ENCODE measurements at regions not wholly inside any gene's neighbourhood (a gene's known extent, or its start where the extent isn't known, plus 50 kb on each side); places are given as distances from the start of the nearest gene placed in this dataset.
A peak's percentile ranks its signal among the peaks of the same experiment; 100 is the strongest.

GRCh38 chr2:60678551-60678950, 77.5 kb upstream of the PAPOLG start:
- DNase-seq (ENCODE audit: low spot score in 2 of 2), result peak in 1 of 2 donors; percentile 58
- 88% methylated on average over 7 of the region's 7 CpGs for WGBS
- H3K27ac ChIP-seq, result no peak overlapping the region

GRCh38 chr2:60679036-60679780, 76.9 kb upstream of the PAPOLG start:
- Histone ChIP-seq H3K27me3 (peaks cover 11% of the 10 kb centered on the region), H3K9me3 (no peaks in the 10 kb centered on the region), H3K4me1 (peaks cover 16% of the 10 kb centered on the region), H3K4me3 (no peak overlapping the region), H3K27ac (no peak overlapping the region), H3K36me3 (no peaks in the 10 kb centered on the region)
- DNase-seq (ENCODE audit: low spot score in 2 of 2), result no peak
- 51% methylated on average over 9 of the region's 9 CpGs for WGBS
- TF ChIP-seq POLR2AphosphoS5 (IDR thresholded peaks at IDR 0.05), result no peak
- no peak for TF ChIP-seq EP300 (IDR thresholded peaks at IDR 0.05)
- TF ChIP-seq POLR2A (IDR thresholded peaks at IDR 0.05), result no peak
- no peak for TF ChIP-seq CTCF (IDR thresholded peaks at IDR 0.05)

More at GRCh38 chr2:60678551-60678950, 77.5 kb upstream of the PAPOLG start:
- Histone ChIP-seq H3K36me3 (no peaks in the 10 kb centered on the region), H3K4me3 (no peak overlapping the region), H3K27me3 (peaks cover 11% of the 10 kb centered on the region), H3K9me3 (no peaks in the 10 kb centered on the region), H3K4me1 (peaks cover 16% of the 10 kb centered on the region)
- TF ChIP-seq EP300 (IDR thresholded peaks at IDR 0.05) (no peak), POLR2AphosphoS5 (IDR thresholded peaks at IDR 0.05) (no peak), POLR2A (IDR thresholded peaks at IDR 0.05) (no peak)

- DNase-seq (ENCODE audit: low spot score in 2 of 2), result no peak
- Histone ChIP-seq H3K9me3 (no peaks in the 10 kb centered on the region), H3K36me3 (no peaks in the 10 kb centered on the region), H3K4me3 (no peak overlapping the region), H3K4me1 (no peaks in the 10 kb centered on the region), H3K27me3 (peaks cover 5% of the 10 kb centered on the region), H3K27ac (no peak overlapping the region)
- no peak for TF ChIP-seq CTCF (IDR thresholded peaks at IDR 0.05)
- no peak for TF ChIP-seq EP300 (IDR thresholded peaks at IDR 0.05)
- TF ChIP-seq POLR2A (IDR thresholded peaks at IDR 0.05), result no peak
- no peak for TF ChIP-seq POLR2AphosphoS5 (IDR thresholded peaks at IDR 0.05)
- WGBS, result 83% methylated on average over 3 of the region's 3 CpGs
These were observed 62.5 kb upstream of the PAPOLG start for GRCh38 chr2:60693551-60693950.

- Histone ChIP-seq H3K27me3 (peaks cover 5% of the 10 kb centered on the region), H3K27ac (no peak overlapping the region), H3K4me3 (no peak overlapping the region), H3K9me3 (no peaks in the 10 kb centered on the region), H3K36me3 (no peaks in the 10 kb centered on the region), H3K4me1 (no peaks in the 10 kb centered on the region)
- no peak for DNase-seq (ENCODE audit: low spot score in 2 of 2)
- no peak for TF ChIP-seq CTCF (IDR thresholded peaks at IDR 0.05)
- no peak for TF ChIP-seq EP300 (IDR thresholded peaks at IDR 0.05)
- TF ChIP-seq POLR2AphosphoS5 (IDR thresholded peaks at IDR 0.05), result no peak
- TF ChIP-seq POLR2A (IDR thresholded peaks at IDR 0.05), result no peak
- 70% methylated on average over 4 of the region's 4 CpGs for WGBS
These were observed 60.3 kb upstream of the PAPOLG start for GRCh38 chr2:60695793-60696192.

GRCh38 chr2:60699617-60700016, 56.5 kb upstream of the PAPOLG start:
- no peak overlapping the region for H3K27ac ChIP-seq
- H3K4me1 ChIP-seq, result no peaks in the 10 kb centered on the region
- no peaks in the 10 kb centered on the region for H3K9me3 ChIP-seq
- no peak for DNase-seq (ENCODE audit: low spot score in 2 of 2)
- no peak overlapping the region for H3K4me3 ChIP-seq
- TF ChIP-seq POLR2A (IDR thresholded peaks at IDR 0.05) (no peak), POLR2AphosphoS5 (IDR thresholded peaks at IDR 0.05) (no peak), EP300 (IDR thresholded peaks at IDR 0.05) (no peak), CTCF (IDR thresholded peaks at IDR 0.05) (no peak)
- H3K27me3 ChIP-seq, result no peaks in the 10 kb centered on the region
- WGBS, result 81% methylated on average over 4 of the region's 4 CpGs
- no peaks in the 10 kb centered on the region for H3K36me3 ChIP-seq

Measured in suprapubic skin (tissue), 4 donors.